H9 (cell line): ENCODE measurements at regions not wholly inside any gene's neighbourhood (a gene's known extent, or its start where the extent isn't known, plus 50 kb on each side); places are given as distances from the start of the nearest gene placed in this dataset.

Experiments
- DNase-seq: peaks from one replicate; pipeline ENCODE4 v3.0.0-alpha.2; 2017
- H2AFZ ChIP-seq: one replicate; pipeline ENCODE4 v1.6.1; 2013; ENCODE audit warnings: mild to moderate bottlenecking, low read length, control low read depth, moderate library complexity
- H2AK5ac ChIP-seq: 2 replicates; pipeline ENCODE4 v1.6.1; 2013; ENCODE audit warnings: low read length, control low read depth, mixed read lengths; ENCODE audit not compliant: insufficient read length
- H2BK120ac ChIP-seq: one replicate; pipeline ENCODE4 v1.6.1; 2013; ENCODE audit warnings: low read depth, mild to moderate bottlenecking, low read length, control low read depth, inconsistent platforms; ENCODE audit not compliant: poor library complexity, severe bottlenecking
- H2BK12ac ChIP-seq: 2 replicates; pipeline ENCODE4 v1.6.1; 2013; ENCODE audit warnings: low read length, control low read depth, mixed read lengths, low read depth; ENCODE audit not compliant: insufficient read length
- H2BK15ac ChIP-seq: 2 replicates; pipeline ENCODE4 v1.6.1; 2013; ENCODE audit warnings: low read depth, low read length, control low read depth
- H2BK20ac ChIP-seq: one replicate; pipeline ENCODE4 v1.6.1; 2013; ENCODE audit warnings: low read depth, mild to moderate bottlenecking, low read length, control low read depth, inconsistent platforms; ENCODE audit not compliant: poor library complexity, severe bottlenecking
- H2BK5ac ChIP-seq: 2 replicates; pipeline ENCODE4 v1.6.1; 2013; ENCODE audit warnings: low read length, control low read depth, mixed read lengths; ENCODE audit not compliant: insufficient read length
- H3K14ac ChIP-seq: 2 replicates; pipeline ENCODE4 v1.6.1; 2013; ENCODE audit warnings: low read length, control low read depth; ENCODE audit not compliant: insufficient read depth
- H3K18ac ChIP-seq: 2 replicates; pipeline ENCODE4 v1.6.1; 2013; ENCODE audit warnings: low read depth, mild to moderate bottlenecking, mixed read lengths, low read length, control low read depth; ENCODE audit not compliant: insufficient read length
- H3K23ac ChIP-seq: 2 replicates; pipeline ENCODE4 v1.6.1; 2013; ENCODE audit warnings: low read length, control low read depth, mixed read lengths, low read depth; ENCODE audit not compliant: insufficient read length
- H3K23me2 ChIP-seq: 2 replicates; pipeline ENCODE4 v1.6.1; 2013; ENCODE audit warnings: low read depth, mild to moderate bottlenecking, mixed read lengths, low read length, control low read depth; ENCODE audit not compliant: insufficient read length, poor library complexity, severe bottlenecking
- H3K27ac ChIP-seq: 2 replicates; pipeline ENCODE4 v1.5.1; 2013; ENCODE audit warnings: low read length, control low read depth, mixed read lengths, low read depth; ENCODE audit not compliant: insufficient read length
- H3K27me3 ChIP-seq: 2 replicates; pipeline ENCODE4 v1.6.1; 2013; ENCODE audit warnings: low read length, control low read depth, inconsistent platforms; ENCODE audit not compliant: insufficient read depth
- H3K4ac ChIP-seq: 2 replicates; pipeline ENCODE4 v1.6.1; 2013; ENCODE audit warnings: low read depth, mild to moderate bottlenecking, control low read depth, inconsistent platforms, low read length, moderate library complexity
- H3K4me1 ChIP-seq: 2 replicates; pipeline ENCODE4 v1.6.1; 2013; ENCODE audit warnings: low read length, control low read depth, inconsistent platforms; ENCODE audit not compliant: insufficient read depth
- H3K4me2 ChIP-seq: 2 replicates; pipeline ENCODE4 v1.6.1; 2013; ENCODE audit warnings: low read length, control low read depth, mixed read lengths; ENCODE audit not compliant: insufficient read length, insufficient read depth
- H3K56ac ChIP-seq: 2 replicates; pipeline ENCODE4 v1.6.1; 2013; ENCODE audit warnings: low read depth, mild to moderate bottlenecking, mixed read lengths, low read length, control low read depth; ENCODE audit not compliant: insufficient read length
- H3K79me1 ChIP-seq: 2 replicates; pipeline ENCODE4 v1.6.1; 2013; ENCODE audit warnings: low read depth, mild to moderate bottlenecking, moderate library complexity, low read length, control low read depth, inconsistent platforms; ENCODE audit not compliant: insufficient read depth, poor library complexity, severe bottlenecking
- H3K79me2 ChIP-seq: 2 replicates; pipeline ENCODE4 v1.6.1; 2013; ENCODE audit warnings: low read length, control low read depth, inconsistent platforms; ENCODE audit not compliant: insufficient read depth
- H3K9ac ChIP-seq: 2 replicates; pipeline ENCODE4 v1.6.1; 2013; ENCODE audit warnings: low read length, control low read depth, mixed read lengths; ENCODE audit not compliant: insufficient read length; ENCODE audit errors: extremely low read depth
- H3K9me3 ChIP-seq: one replicate; pipeline ENCODE4 v1.6.1; 2013; ENCODE audit warnings: low read depth, low read length, inconsistent platforms; ENCODE audit not compliant: control insufficient read depth
- H3T11ph ChIP-seq: one replicate; pipeline ENCODE4 v1.6.1; 2013; ENCODE audit warnings: mild to moderate bottlenecking, low read length, control low read depth, inconsistent platforms
- H4K20me1 ChIP-seq: one replicate; pipeline ENCODE4 v1.6.1; 2013; ENCODE audit not compliant: control insufficient read depth, insufficient read length, insufficient read depth
- H4K5ac ChIP-seq: 2 replicates; pipeline ENCODE4 v1.6.1; 2013; ENCODE audit warnings: low read depth, mild to moderate bottlenecking, mixed read lengths, low read length, control low read depth; ENCODE audit not compliant: insufficient read length
- H4K8ac ChIP-seq: replicated peaks from 2 replicates; pipeline ENCODE4 v1.6.1; 2013; ENCODE audit warnings: low read length, control low read depth, mixed read lengths, low read depth; ENCODE audit not compliant: insufficient read length
- H4K91ac ChIP-seq: 2 replicates; pipeline ENCODE4 v1.6.1; 2013; ENCODE audit warnings: low read depth, mild to moderate bottlenecking, moderate library complexity, mixed read lengths, low read length, control low read depth; ENCODE audit not compliant: insufficient read length
- H3K27ac Mint-ChIP-seq, 3 experiments: 2 replicates in 2 of 3; 3 replicates in 1 of 3; pipeline ENCODE4 v1.8.0; 2020 to 2021; ENCODE audit warnings: mixed read lengths in 3 of 3, mild to moderate bottlenecking in 1 of 3, moderate library complexity in 1 of 3
- H3K27me3 Mint-ChIP-seq: 2 replicates; pipeline ENCODE4 v1.8.0; 2021; ENCODE audit warnings: low read depth, mild to moderate bottlenecking, moderate library complexity, mixed read lengths
- H3K36me3 Mint-ChIP-seq, 3 experiments: 2 replicates in 2 of 3; 3 replicates in 1 of 3; pipeline ENCODE4 v1.8.0; 2020 to 2021; ENCODE audit warnings: low read depth in 3 of 3, mixed read lengths in 3 of 3; ENCODE audit not compliant: insufficient read depth in 1 of 3
- H3K4me1 Mint-ChIP-seq, 2 experiments: 2 replicates each; pipeline ENCODE4 v1.8.0; 2020; ENCODE audit warnings: mixed read lengths in 2 of 2
- H3K4me3 Mint-ChIP-seq, 2 experiments: 2 replicates in 1 of 2; 3 replicates in 1 of 2; pipeline ENCODE4 v1.8.0; 2020 to 2021; ENCODE audit warnings: mild to moderate bottlenecking in 2 of 2, mixed read lengths in 2 of 2, moderate library complexity in 1 of 2
- H3K9me3 Mint-ChIP-seq, 2 experiments: 2 replicates in 1 of 2; 3 replicates in 1 of 2; pipeline ENCODE4 v1.8.0; 2020; ENCODE audit warnings: mild to moderate bottlenecking in 2 of 2, mixed read lengths in 2 of 2, moderate library complexity in 1 of 2
- WGBS: extraction: QIAGEN DNeasy Blood & Tissue Kit; methylation state at CpG from one replicate; pipeline ENCODE4 v1.1.7; 2013; ENCODE audit warnings: missing lambda C conversion rate, low lambda C conversion rate, mixed read lengths; ENCODE audit not compliant: insufficient read length; ENCODE audit errors: extremely low coverage; 5-methylcytosine and 5-hydroxymethylcytosine counted together
- TF ChIP-seq, protein P1 (sequence below): fragments of 200-600 bp; sonication (generic); conservative IDR thresholded peaks from 3 replicates; pipeline ENCODE4 v1.8.0; 2021; ENCODE audit warnings: antibody characterized with exemption, mild to moderate bottlenecking

DNA sequence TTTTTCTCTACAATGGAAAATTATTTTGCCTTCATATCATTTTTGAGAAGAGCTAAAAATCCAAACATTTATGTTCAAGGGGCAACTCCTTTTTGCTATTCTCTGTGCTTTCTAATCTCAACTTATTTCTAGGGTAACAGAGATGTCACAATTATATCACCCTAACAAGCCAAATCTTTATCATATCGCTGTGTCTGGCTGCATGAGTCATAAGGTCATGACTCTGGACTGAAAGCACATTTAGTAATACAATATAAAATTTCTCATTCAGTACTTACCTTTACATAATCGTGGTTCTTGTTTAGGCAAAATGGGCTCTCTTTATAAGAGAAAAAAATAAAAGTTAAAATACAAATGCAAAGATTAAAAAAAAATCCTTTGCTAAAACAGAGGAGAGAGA lies 326.0 kb downstream of the CASP12 start:
- H3K4me1 Mint-ChIP-seq: no peaks in the 10 kb centered on the region
- H3K9ac ChIP-seq: no peak overlapping the region
- WGBS: no CpG with 5 or more reads among the region's 2 CpGs
- H3K23me2 ChIP-seq: no peaks in the 10 kb centered on the region
- H3K27ac ChIP-seq: no peak overlapping the region
- H2AFZ ChIP-seq: no peak overlapping the region
- H2BK20ac ChIP-seq: no peak overlapping the region
- no peak overlapping the region for H3K4ac ChIP-seq
- no peak overlapping the region for H3K56ac ChIP-seq
- H3K79me1 ChIP-seq: no peaks in the 10 kb centered on the region
- no peak overlapping the region for H3K23ac ChIP-seq
- H4K20me1 ChIP-seq: no peaks in the 10 kb centered on the region
- DNase-seq: no peak
- no peak overlapping the region for H2BK5ac ChIP-seq
- no peak overlapping the region for H3K4me2 ChIP-seq
- H3K4me1 ChIP-seq: no peaks in the 10 kb centered on the region
- no peak overlapping the region for H4K5ac ChIP-seq
- H2BK15ac ChIP-seq: no peak overlapping the region
- H4K91ac ChIP-seq: no peak overlapping the region
- no peak overlapping the region for H3K27ac Mint-ChIP-seq
- H3K9me3 ChIP-seq: no peaks in the 10 kb centered on the region
- TF ChIP-seq, protein P1, sequence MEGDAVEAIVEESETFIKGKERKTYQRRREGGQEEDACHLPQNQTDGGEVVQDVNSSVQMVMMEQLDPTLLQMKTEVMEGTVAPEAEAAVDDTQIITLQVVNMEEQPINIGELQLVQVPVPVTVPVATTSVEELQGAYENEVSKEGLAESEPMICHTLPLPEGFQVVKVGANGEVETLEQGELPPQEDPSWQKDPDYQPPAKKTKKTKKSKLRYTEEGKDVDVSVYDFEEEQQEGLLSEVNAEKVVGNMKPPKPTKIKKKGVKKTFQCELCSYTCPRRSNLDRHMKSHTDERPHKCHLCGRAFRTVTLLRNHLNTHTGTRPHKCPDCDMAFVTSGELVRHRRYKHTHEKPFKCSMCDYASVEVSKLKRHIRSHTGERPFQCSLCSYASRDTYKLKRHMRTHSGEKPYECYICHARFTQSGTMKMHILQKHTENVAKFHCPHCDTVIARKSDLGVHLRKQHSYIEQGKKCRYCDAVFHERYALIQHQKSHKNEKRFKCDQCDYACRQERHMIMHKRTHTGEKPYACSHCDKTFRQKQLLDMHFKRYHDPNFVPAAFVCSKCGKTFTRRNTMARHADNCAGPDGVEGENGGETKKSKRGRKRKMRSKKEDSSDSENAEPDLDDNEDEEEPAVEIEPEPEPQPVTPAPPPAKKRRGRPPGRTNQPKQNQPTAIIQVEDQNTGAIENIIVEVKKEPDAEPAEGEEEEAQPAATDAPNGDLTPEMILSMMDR: no peak
- H3K27me3 ChIP-seq: no peaks in the 10 kb centered on the region
- H2BK120ac ChIP-seq: no peak overlapping the region
- H3K79me2 ChIP-seq: no peaks in the 10 kb centered on the region
- no peak overlapping the region for H2AK5ac ChIP-seq
- H3K18ac ChIP-seq: no peak overlapping the region
- H4K8ac ChIP-seq: no peak overlapping the region
- peaks cover 13 to 27% (median 23%) of the 10 kb centered on the region in 3 experiments for H3K36me3 Mint-ChIP-seq
- H3K4me3 Mint-ChIP-seq: no peak overlapping the region
- H2BK12ac ChIP-seq: no peak overlapping the region
- no peak overlapping the region for H3T11ph ChIP-seq
- peaks cover 22 to 27% of the 10 kb centered on the region in 2 experiments for H3K9me3 Mint-ChIP-seq
- H3K14ac ChIP-seq: no peak overlapping the region
- no peaks in the 10 kb centered on the region for H3K27me3 Mint-ChIP-seq
